GM03348 (cell line): ENCODE measurements at regions not wholly inside any gene's neighbourhood (a gene's known extent, or its start where the extent isn't known, plus 50 kb on each side); places are given as distances from the start of the nearest gene placed in this dataset.
"Not testable (repeated sequence)": the region's sequence is repeated elsewhere in the genome, so short reads cannot be mapped to it uniquely, and the experiment has no call there.

ENCODE experiments used
- DNase-seq: peaks from one replicate; pipeline ENCODE4 v3.0.0; 2012; ENCODE audit warnings: low spot score

DNA sequence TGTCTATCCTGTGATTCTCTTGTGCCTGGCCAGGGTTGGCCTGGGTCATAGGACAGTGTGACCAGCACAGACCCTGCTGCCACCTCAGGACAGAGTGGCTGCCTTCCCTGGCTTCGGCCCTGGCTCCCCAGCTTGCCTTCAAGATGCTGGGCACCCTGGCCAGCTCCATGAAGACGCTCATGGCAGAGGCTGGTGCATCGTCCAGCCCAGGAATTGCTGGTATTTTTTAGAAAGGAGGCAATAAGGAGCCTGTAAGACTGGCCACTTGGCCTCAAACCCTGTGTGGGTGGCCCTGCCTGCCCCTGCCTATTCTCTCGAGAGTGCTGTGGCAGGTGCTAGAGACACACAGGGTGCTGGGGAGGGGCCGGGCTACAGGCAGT, 70.4 kb upstream of the ACTRT2 start:
- DNase-seq, result no peak

DNA sequence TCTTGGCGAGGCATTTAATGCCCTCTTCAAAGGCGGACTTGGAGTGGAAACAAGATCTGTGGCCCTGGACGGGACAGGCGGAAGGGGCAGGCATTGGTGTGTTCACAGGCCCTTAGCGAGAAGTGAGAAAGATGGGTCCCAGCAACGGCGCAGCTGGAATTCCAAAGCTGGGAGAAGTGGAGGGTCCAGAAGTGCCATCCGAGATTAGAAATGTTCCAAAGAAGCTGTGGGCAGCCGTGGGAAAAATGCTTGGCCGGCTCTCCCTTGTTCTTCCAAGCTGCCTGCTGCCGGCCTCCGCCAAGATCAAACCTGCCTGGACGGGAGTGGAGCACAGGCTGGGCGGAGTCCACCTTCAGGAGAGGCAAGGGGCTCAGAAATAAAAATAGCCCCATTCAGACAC, 69.4 kb upstream of the ACTRT2 start:
- no peak for DNase-seq

- DNase-seq, result no peak
These were observed 68.9 kb upstream of the ACTRT2 start for GRCh38 chr1:2952371-2952770.

- DNase-seq, result no peak
These were observed 68.3 kb upstream of the ACTRT2 start for GRCh38 chr1:2952992-2953391.

GRCh38 chr1:2953688-2954285, 67.5 kb upstream of the ACTRT2 start:
- no peak for DNase-seq

DNA sequence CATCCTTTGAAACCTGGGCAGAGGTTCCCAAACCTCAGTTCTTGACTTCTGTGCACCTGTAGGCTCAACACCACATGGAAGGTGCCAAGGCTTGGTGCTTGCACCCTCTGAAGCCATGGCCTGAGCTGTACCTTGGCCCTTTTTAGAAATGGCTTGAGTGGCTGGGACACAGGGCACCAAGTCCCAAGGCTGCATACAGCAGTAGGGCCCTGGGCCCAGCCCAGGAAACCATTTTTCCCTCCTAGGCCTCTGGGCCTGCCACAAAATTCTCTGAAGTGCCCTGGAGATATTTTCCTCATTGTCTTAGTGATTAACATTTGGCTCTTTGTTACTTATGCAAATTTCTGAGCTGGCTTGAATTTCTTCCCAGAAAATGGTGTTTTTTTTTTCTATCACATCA, 65.6 kb upstream of the ACTRT2 start:
- DNase-seq, result no peak

DNA sequence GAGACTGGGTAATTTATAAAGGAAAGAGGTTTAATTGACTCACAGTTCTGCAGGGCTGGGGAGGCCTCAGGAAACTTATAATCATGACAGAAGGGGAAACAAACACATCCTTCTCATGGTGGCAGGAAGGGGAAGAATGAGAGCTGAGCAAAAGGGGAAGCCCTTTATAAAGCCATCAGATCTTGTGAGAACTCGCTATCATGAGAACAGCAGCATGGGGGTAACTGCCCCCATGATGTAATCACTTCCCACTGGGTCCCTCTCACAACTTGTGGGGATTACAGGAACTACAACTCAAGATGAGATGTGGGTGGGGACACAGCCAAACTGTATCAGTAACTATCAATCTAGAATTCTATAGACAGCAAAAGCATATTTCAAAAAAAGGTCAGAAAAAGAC, 64.7 kb upstream of the ACTRT2 start:
- no peak for DNase-seq

GRCh38 chr1:2957329-2957728, 63.9 kb upstream of the ACTRT2 start:
- DNase-seq, result no peak

- not testable (repeated sequence) for DNase-seq
These were observed 61.4 kb upstream of the ACTRT2 start for GRCh38 chr1:2959881-2960280.

DNA sequence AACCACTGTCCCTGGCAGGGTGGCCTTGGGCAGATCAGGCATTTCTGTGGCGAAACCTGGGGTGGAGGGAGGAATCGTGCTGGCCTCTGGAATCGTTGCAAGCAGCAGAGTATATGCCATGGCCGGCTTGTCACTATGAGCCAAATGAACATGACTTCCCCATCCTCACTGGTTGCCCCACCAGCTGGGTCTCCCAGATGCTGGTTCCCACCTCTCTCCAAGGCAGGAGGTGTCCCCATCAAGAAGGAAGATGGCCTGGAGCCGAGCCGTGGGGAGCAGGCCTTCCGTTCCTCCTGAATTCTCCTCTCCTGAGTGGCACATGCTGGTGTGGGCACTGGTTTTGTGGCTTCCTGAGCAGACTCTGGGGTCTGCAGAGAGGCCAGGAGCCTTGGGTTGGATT, 60.2 kb upstream of the ACTRT2 start:
- no peak for DNase-seq

- no peak for DNase-seq
These were observed 59.6 kb upstream of the ACTRT2 start for GRCh38 chr1:2961661-2962060.

DNA sequence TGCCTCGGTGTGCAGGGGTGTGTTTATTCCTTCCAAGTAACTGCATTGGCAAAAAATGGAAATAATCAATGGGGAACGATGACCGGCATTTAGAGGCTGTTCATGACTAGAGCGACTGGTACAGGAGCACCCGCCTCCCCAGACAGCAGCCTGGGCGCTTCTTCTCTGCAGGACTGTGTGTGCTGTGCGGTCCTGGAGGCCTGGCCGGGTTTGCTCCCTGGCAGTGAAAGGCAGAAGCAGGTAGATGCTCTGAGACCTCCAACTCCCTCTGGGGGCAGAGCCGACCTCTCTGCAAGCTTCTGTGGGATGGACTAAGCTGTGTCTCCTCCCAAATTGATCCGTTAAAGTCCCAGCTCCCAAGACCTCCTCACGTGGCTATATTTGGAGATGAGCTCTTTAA, 59.2 kb upstream of the ACTRT2 start:
- no peak for DNase-seq

- no peak for DNase-seq
These were observed 58.7 kb upstream of the ACTRT2 start for GRCh38 chr1:2962541-2962940.

DNA sequence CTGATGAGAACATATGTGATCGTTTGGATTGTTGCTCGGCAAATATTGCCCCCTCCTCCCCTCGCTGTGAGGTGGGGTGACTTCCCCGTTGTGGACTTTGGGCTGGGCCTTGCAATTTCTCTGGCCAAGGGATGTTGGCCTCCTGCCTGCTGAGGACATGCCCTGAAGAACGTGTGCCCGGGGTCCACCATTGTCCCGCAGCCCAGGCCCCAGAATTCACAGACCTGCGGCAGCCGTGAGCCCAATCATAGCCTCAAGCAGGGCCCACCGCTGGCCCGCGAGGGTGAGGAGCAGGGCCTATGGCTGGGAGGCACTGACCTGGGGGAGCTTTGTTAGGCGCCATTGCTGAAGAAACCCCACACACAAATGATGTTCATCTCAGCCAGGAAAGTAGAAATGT, 58.3 kb upstream of the ACTRT2 start:
- DNase-seq, result no peak

GRCh38 chr1:2965676-2966075, 55.6 kb upstream of the ACTRT2 start:
- DNase-seq, result no peak

DNA sequence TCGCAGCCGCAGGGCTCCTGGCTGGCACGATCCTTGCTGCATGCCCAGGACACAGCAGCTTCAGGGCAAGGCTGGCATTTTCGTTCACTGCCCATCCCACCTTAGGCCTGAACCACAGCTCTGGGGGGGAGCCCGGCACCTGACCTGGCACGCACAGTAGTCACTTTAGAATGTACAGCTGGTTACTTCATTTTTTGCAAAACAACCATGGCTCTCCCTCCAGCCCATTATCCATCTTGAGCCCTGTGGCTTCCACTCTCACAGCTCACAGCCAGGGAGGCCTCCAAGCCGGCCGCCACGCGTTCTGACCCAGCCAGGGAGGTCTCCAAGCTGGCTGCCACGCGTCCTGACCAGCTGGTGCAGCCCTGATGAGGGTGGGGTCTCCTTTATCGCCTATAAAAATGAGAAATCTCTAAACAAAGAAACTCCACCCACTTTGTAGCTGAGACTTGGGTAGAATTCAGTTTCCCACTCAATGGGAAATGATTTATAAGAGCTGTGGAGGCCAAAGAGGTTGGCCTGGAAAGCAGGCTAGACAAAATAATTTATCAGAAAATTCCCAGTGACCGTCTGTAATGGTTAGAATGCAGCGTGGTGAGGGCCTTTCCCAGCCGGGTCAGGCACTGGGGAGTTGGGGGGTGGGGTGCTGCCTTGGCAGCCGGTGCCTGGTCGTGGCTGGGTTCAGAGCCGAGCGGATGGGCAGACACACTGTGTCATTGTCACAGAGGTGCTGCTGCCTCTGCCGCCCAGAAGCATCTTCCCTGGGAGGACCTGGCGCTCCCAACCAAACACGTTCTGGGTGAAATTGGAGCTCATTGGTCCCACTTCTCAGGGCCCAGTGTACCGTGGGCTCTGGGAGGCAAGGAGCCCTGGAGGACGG, 54.6 kb upstream of the ACTRT2 start:
- no peak for DNase-seq

DNA sequence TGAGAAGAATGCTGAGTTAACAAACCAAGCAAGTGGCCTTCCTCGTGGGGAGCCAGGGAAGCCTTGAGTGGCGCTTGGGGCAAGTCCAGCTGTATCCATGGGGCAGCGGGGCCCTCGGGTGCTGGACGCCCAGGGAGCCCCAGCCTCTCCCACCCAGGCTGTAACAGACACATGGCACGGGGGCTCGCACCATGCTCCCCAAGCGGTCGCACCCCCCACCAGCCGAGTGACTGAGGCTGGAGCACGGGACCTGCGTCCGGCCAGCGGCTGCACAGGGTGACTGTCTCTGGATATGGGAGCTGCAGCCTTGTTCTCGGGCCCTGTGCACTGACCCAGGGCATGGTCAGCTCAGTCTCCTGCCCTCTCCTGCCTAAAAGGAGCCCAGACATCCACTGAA, 53.9 kb upstream of the ACTRT2 start:
- DNase-seq, result no peak

- no peak for DNase-seq
These were observed 53.4 kb upstream of the ACTRT2 start for GRCh38 chr1:2967881-2968280.

- no peak for DNase-seq
These were observed 52.8 kb upstream of the ACTRT2 start for GRCh38 chr1:2968471-2968881.

- DNase-seq, result no peak
These were observed 52.0 kb upstream of the ACTRT2 start for GRCh38 chr1:2969011-2969844.

- no peak for DNase-seq
These were observed 51.4 kb upstream of the ACTRT2 start for GRCh38 chr1:2969845-2970291.

GRCh38 chr1:2970311-2971071, 50.8 kb upstream of the ACTRT2 start:
- DNase-seq, result no peak
